ENCODE measurements at regions not wholly inside any gene's neighbourhood (a gene's known extent, or its start where the extent isn't known, plus 50 kb on each side); places are given as distances from the start of the nearest gene placed in this dataset.
"Not testable (repeated sequence)": the region's sequence is repeated elsewhere in the genome, so short reads cannot be mapped to it uniquely, and the experiment has no call there.

DNA sequence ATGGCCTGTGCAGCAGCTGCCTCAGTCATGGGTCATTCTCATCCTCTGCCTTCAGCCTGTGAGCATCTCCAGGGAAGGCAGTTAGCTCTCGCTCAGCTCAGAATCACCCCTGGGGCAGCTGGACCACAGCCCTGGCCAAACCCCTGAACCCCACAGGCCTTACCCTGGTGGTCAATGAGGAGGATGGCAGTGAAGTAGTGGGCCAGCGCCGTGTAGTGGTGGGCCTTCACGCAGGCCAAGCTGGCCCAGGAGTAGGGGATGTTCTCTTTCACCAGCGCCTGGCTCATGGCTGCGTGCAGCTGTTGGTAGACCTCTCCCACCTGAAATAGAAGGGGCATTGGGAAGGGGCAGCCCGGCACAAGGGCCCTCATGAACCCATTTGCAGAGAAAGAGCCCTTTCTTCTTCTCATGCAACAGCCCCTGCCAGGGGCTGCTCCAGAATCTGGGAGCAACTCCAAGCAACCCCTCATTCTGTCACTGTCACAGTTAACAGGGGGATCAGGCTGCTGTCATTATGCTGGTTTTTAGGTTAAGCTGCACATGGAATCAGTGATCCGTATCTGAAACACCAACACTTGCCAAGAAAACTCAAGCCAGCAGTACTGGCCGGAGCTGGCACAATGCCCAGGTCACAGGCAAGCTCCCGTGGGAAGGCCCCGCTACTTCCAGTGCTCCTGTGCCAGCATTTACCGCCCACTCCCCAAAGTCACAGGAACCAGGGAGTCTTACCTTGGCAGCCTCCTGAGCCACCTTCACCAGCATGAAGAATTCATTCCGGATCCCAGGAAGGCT lies 290.2 kb downstream of the GOLGA6L6 start:
- not testable (repeated sequence) for TF ChIP-seq TARDBP (IDR thresholded peaks at IDR 0.05); SUZ12 (IDR thresholded peaks at IDR 0.05); FOXK2 (IDR thresholded peaks at IDR 0.05); LEF1 (IDR thresholded peaks at IDR 0.05; ENCODE audit: borderline replicate concordance); ELF4 (IDR thresholded peaks at IDR 0.05); FOXM1 (IDR thresholded peaks at IDR 0.05; ENCODE audit: borderline replicate concordance); FOXA1 (IDR thresholded peaks at IDR 0.05); SP1 (IDR thresholded peaks at IDR 0.05); ARNT (IDR thresholded peaks at IDR 0.05); BHLHE40 (IDR thresholded peaks at IDR 0.05; ENCODE audit: borderline replicate concordance); NFRKB (IDR thresholded peaks at IDR 0.05); HDGF (IDR thresholded peaks at IDR 0.05; ENCODE audit: borderline replicate concordance); ZNF384 (IDR thresholded peaks at IDR 0.05)
- TF ChIP-seq, protein P1, sequence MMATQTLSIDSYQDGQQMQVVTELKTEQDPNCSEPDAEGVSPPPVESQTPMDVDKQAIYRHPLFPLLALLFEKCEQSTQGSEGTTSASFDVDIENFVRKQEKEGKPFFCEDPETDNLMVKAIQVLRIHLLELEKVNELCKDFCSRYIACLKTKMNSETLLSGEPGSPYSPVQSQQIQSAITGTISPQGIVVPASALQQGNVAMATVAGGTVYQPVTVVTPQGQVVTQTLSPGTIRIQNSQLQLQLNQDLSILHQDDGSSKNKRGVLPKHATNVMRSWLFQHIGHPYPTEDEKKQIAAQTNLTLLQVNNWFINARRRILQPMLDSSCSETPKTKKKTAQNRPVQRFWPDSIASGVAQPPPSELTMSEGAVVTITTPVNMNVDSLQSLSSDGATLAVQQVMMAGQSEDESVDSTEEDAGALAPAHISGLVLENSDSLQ (IDR thresholded peaks at IDR 0.05): not testable (repeated sequence)

Measured in HEK293T (cell line).